A673 (cell line): ENCODE measurements at regions not wholly inside any gene's neighbourhood (a gene's known extent, or its start where the extent isn't known, plus 50 kb on each side); places are given as distances from the start of the nearest gene placed in this dataset.

Source experiments
- BruUV-seq: library from RNA; stranded (reverse); fragments of 400-500 nt; replicated peaks from 2 replicates; lab custom pipeline; 2021; lab: Mats Ljungman, UMichigan
- CTCF ChIA-PET: fragments of 300-600 bp; sonication (Branson Sonifier 250); formaldehyde crosslinking; loops from one replicate; lab custom pipeline; 2022; ENCODE audit warnings: antibody characterized with exemption; lab: Charles Lee
- POLR2A ChIA-PET: fragments of 300-600 bp; sonication (Branson Sonifier 250); formaldehyde crosslinking; loops from one replicate; lab custom pipeline; 2022; ENCODE audit warnings: antibody characterized with exemption; ENCODE audit not compliant: low non-redundant PET; lab: Charles Lee
- DNase-seq: peaks from one replicate; pipeline ENCODE4 v3.0.0-alpha.2; 2015; ENCODE audit warnings: low spot score
- H3K27ac ChIP-seq: fragments of 200-600 bp; sonication (generic); 2 replicates; pipeline ENCODE4 v1.5.1; 2016; ENCODE audit warnings: mixed run types, low read depth, mild to moderate bottlenecking, mixed read lengths, antibody characterized with exemption, low read length; ENCODE audit not compliant: poor library complexity, severe bottlenecking
- H3K27me3 ChIP-seq: fragments of 200-600 bp; sonication (generic); replicated peaks from 2 replicates; pipeline ENCODE4 v1.6.1; 2017; ENCODE audit warnings: mixed run types, low read depth, mild to moderate bottlenecking, mixed read lengths, antibody characterized with exemption, low read length; ENCODE audit not compliant: insufficient read depth, poor library complexity
- H3K36me3 ChIP-seq: fragments of 200-600 bp; sonication (generic); 2 replicates; pipeline ENCODE4 v1.6.1; 2016; ENCODE audit warnings: mixed run types, mild to moderate bottlenecking, mixed read lengths, antibody characterized with exemption, low read length; ENCODE audit not compliant: insufficient read depth, poor library complexity, severe bottlenecking
- H3K4me1 ChIP-seq: fragments of 200-600 bp; sonication (generic); 2 replicates; pipeline ENCODE4 v1.6.1; 2017; ENCODE audit warnings: mixed run types, mild to moderate bottlenecking, mixed read lengths, antibody characterized with exemption, low read length; ENCODE audit not compliant: insufficient read depth, poor library complexity, severe bottlenecking
- H3K4me3 ChIP-seq: fragments of 200-600 bp; sonication (generic); 2 replicates; pipeline ENCODE4 v1.5.1; 2016; ENCODE audit warnings: low read depth, mixed run types, mild to moderate bottlenecking, mixed read lengths, low read length; ENCODE audit not compliant: poor library complexity, severe bottlenecking
- H3K9me3 ChIP-seq: fragments of 200-600 bp; sonication (generic); 2 replicates; pipeline ENCODE4 v1.6.1; 2016; ENCODE audit warnings: mixed run types, low read depth, mild to moderate bottlenecking, mixed read lengths, antibody characterized with exemption, low read length; ENCODE audit not compliant: poor library complexity, severe bottlenecking
- EZH2 ChIP-seq: fragments of 200-600 bp; sonication (generic); IDR thresholded peaks from 2 replicates; pipeline ENCODE4 v1.6.1; 2017; ENCODE audit warnings: borderline replicate concordance, low read depth, mild to moderate bottlenecking, mixed read lengths, antibody characterized with exemption, low read length; ENCODE audit not compliant: poor library complexity, severe bottlenecking
- intact Hi-C: fragments of 100-400 bp; cut with micrococcal nuclease; formaldehyde crosslinking; loops from one replicate; pipeline ENCODE4 v1.10.0; 2022; ENCODE audit not compliant: unreplicated experiment
- TF ChIP-seq, protein P1 (sequence below): fragments of 300-800, 200-600 bp; sonication (generic); conservative IDR thresholded peaks from 2 replicates; pipeline ENCODE4 v1.5.1; 2017; ENCODE audit warnings: low read depth, mild to moderate bottlenecking, antibody characterized with exemption, low read length, moderate library complexity, mixed read lengths

DNA sequence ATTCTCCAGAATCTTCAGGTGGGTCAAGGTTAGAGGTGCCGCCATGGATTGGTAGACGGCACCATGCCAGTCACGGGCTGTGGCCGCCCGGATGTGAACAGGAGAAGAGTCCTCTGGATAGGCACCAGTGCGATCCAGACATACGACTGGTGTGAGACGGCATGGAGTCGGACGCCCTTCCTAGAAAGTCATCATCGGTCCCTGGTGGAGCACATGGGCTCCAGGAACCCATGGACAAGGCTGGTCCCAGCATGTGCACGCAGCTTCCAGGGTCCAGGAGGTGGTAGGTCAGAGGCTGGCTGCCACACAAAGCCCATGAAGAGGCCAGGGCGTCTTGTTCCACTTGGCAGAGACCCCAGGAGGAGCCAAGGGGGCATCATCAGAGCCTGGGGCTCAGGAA lies 276.1 kb upstream of the LRRC3B start:
- no peak for TF ChIP-seq EZH2
- TF ChIP-seq, protein P1, sequence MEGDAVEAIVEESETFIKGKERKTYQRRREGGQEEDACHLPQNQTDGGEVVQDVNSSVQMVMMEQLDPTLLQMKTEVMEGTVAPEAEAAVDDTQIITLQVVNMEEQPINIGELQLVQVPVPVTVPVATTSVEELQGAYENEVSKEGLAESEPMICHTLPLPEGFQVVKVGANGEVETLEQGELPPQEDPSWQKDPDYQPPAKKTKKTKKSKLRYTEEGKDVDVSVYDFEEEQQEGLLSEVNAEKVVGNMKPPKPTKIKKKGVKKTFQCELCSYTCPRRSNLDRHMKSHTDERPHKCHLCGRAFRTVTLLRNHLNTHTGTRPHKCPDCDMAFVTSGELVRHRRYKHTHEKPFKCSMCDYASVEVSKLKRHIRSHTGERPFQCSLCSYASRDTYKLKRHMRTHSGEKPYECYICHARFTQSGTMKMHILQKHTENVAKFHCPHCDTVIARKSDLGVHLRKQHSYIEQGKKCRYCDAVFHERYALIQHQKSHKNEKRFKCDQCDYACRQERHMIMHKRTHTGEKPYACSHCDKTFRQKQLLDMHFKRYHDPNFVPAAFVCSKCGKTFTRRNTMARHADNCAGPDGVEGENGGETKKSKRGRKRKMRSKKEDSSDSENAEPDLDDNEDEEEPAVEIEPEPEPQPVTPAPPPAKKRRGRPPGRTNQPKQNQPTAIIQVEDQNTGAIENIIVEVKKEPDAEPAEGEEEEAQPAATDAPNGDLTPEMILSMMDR: no peak
- H3K27ac ChIP-seq: no peak overlapping the region
- intact Hi-C loops: no loop called here
- H3K4me1 ChIP-seq: no peaks in the 10 kb centered on the region
- no peak overlapping the region for H3K4me3 ChIP-seq
- peaks cover 18% of the 10 kb centered on the region for H3K9me3 ChIP-seq
- CTCF ChIA-PET: no interaction called here
- no TSS peak for BruUV-seq
- no peak for DNase-seq
- H3K36me3 ChIP-seq: no peaks in the 10 kb centered on the region
- POLR2A ChIA-PET: no interaction called here
- no peaks in the 10 kb centered on the region for H3K27me3 ChIP-seq

DNA sequence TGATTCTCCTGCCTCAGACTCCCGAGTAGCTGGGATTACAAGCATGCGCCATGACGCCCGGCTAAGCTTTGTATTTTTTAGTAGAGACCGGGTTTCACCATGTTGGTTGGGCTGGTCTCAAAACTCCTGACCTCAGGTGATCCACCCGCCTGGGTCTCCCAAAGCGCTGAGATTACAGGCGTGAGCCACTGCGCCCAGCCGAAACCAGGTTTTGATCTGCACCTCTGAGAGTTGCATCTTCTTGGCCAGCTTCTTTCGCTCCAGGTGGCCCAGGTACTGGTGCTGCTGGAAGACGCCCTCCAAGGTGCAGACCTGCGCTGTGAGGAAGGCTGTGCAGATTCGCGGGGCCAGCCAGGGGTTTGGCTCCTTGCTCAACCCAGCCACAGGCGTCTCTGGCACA lies 275.4 kb upstream of the LRRC3B start:
- CTCF ChIA-PET: no interaction called here

DNA sequence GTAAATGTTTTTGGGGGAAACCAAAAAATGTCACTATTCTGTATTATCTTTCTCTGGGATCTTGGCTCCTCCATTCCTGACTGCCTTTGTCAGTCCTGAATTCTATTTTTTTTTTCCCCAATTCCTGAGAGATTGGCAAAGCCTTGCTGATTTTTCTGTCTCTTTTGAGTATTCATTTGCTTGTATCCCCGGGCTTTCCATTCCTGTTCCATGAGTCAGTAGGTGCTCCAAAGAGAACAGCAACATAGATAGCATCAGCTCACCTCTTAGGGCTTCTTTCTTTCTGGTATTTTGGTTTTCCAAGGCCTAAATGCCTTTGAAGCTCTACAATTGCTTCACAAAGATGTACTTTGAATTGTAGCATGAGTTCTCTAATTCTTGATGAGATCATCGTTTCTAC lies 271.7 kb upstream of the LRRC3B start:
- H3K4me3 ChIP-seq: no peak overlapping the region
- no peaks in the 10 kb centered on the region for H3K4me1 ChIP-seq
- ChIA-PET POLR2A (no interaction called here), CTCF (no interaction called here)
- no peak for TF ChIP-seq EZH2
- TF ChIP-seq, protein P1: no peak
- H3K9me3 ChIP-seq: peaks cover 18% of the 10 kb centered on the region
- intact Hi-C loops: no loop called here
- H3K27ac ChIP-seq: no peak overlapping the region
- BruUV-seq: no TSS peak
- no peak for DNase-seq
- H3K36me3 ChIP-seq: no peaks in the 10 kb centered on the region
- H3K27me3 ChIP-seq: no peaks in the 10 kb centered on the region

More for the DNA sequence above, 275.4 kb upstream of the LRRC3B start:
- Histone ChIP-seq H3K9me3 (peaks cover 18% of the 10 kb centered on the region), H3K36me3 (no peaks in the 10 kb centered on the region), H3K27me3 (no peaks in the 10 kb centered on the region), H3K27ac (no peak overlapping the region), H3K4me3 (no peak overlapping the region), H3K4me1 (no peaks in the 10 kb centered on the region)
- POLR2A ChIA-PET: no interaction called here
- TF ChIP-seq, protein P1: no peak
- TF ChIP-seq EZH2: no peak
- DNase-seq: no peak
- intact Hi-C loops: no loop called here
- BruUV-seq: no TSS peak
